GM18499 (cell line): ENCODE measurements at regions not wholly inside any gene's neighbourhood (a gene's known extent, or its start where the extent isn't known, plus 50 kb on each side); places are given as distances from the start of the nearest gene placed in this dataset.
"Not testable (repeated sequence)": the region's sequence is repeated elsewhere in the genome, so short reads cannot be mapped to it uniquely, and the experiment has no call there.

Experiments used
- ATAC-seq: cut with Tn5 transposase; IDR thresholded peaks from one replicate; pipeline ENCODE4 v1.9.1; 2021; ENCODE audit warnings: moderate number of reproducible peaks; ENCODE audit not compliant: insufficient read depth, unreplicated experiment

- ATAC-seq = no peak
These were observed 904.9 kb upstream of the EPHA5 start for GRCh38 chr4:66575008-66575696.

GRCh38 chr4:66574145-66574978 is 904.1 kb upstream of the EPHA5 start:
- no peak for ATAC-seq

GRCh38 chr4:66572949-66573348 is 902.7 kb upstream of the EPHA5 start:
- ATAC-seq = no peak

- no peak for ATAC-seq
These were observed 900.9 kb upstream of the EPHA5 start for GRCh38 chr4:66571145-66571695.

GRCh38 chr4:66569228-66569627 is 898.9 kb upstream of the EPHA5 start:
- ATAC-seq = no peak

- no peak for ATAC-seq
These were observed 898.1 kb upstream of the EPHA5 start for GRCh38 chr4:66568431-66568830.

- ATAC-seq = no peak
These were observed 897.7 kb upstream of the EPHA5 start for GRCh38 chr4:66568001-66568400.

GRCh38 chr4:66567551-66567950 is 897.3 kb upstream of the EPHA5 start:
- no peak for ATAC-seq

- ATAC-seq = no peak
These were observed 895.5 kb upstream of the EPHA5 start for GRCh38 chr4:66565801-66566200.

GRCh38 chr4:66564901-66565651 is 894.8 kb upstream of the EPHA5 start:
- no peak for ATAC-seq

- no peak for ATAC-seq
These were observed 892.1 kb upstream of the EPHA5 start for GRCh38 chr4:66562276-66562806.

- ATAC-seq = not testable (repeated sequence)
These were observed 891.3 kb upstream of the EPHA5 start for GRCh38 chr4:66561465-66562053.

- no peak for ATAC-seq
These were observed 888.4 kb upstream of the EPHA5 start for GRCh38 chr4:66558651-66559050.

GRCh38 chr4:66556651-66557278 is 886.5 kb upstream of the EPHA5 start:
- ATAC-seq = no peak

- no peak for ATAC-seq
These were observed 885.0 kb upstream of the EPHA5 start for GRCh38 chr4:66555301-66555700.

GRCh38 chr4:66554826-66555225 is 884.5 kb upstream of the EPHA5 start:
- no peak for ATAC-seq

GRCh38 chr4:66545301-66545700 is 875.0 kb upstream of the EPHA5 start:
- ATAC-seq = not testable (repeated sequence)

- ATAC-seq = no peak
These were observed 874.0 kb upstream of the EPHA5 start for GRCh38 chr4:66544281-66544680.

GRCh38 chr4:66539745-66540144 is 869.5 kb upstream of the EPHA5 start:
- ATAC-seq = no peak

GRCh38 chr4:66524781-66525180 is 854.5 kb upstream of the EPHA5 start:
- no peak for ATAC-seq
